ENCODE measurements at regions not wholly inside any gene's neighbourhood (a gene's known extent, or its start where the extent isn't known, plus 50 kb on each side); places are given as distances from the start of the nearest gene placed in this dataset.

DNA sequence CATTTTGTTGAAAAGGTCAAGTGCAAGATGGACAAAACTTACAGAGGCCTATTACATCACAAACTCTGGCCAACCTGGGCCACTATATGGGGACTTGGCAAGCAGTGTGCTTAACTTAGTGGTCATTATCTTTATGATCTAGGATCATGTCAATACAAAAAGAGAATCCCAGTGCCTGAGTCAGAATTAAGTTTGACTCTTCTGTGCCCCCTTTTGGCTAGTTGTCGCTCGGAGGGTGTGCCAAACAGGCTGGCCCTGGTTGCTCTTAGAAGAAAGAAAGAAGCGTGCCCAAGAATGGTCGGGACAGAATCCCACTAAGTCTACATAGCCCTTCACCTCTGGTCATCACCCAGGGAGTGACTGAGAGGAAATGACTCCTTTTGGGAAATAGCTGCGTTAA lies 100.1 kb downstream of the EIF4E start:
- no peak for TF ChIP-seq EZH2phosphoT487 (IDR thresholded peaks at IDR 0.05; ENCODE audit: insufficient read depth, low read depth)
- TF ChIP-seq EZH2 (IDR thresholded peaks at IDR 0.05; ENCODE audit: insufficient read depth, poor library complexity, severe bottlenecking), result no peak
